GM23338 (cell line): ENCODE measurements at regions not wholly inside any gene's neighbourhood (a gene's known extent, or its start where the extent isn't known, plus 50 kb on each side); places are given as distances from the start of the nearest gene placed in this dataset.

Experiments used
- ATAC-seq: fragments of 200-7000 bp; cut with Tn5 transposase; 3 replicates; pipeline ENCODE4 v1.9.1; 2020
- DNase-seq: peaks from one replicate; pipeline ENCODE4 v3.0.0-alpha.2; 2015; ENCODE audit warnings: low spot score
- H2AFZ ChIP-seq: fragments of 200-600 bp; sonication (generic); 2 replicates; pipeline ENCODE4 v1.8.0; 2016; ENCODE audit warnings: antibody characterized with exemption, mild to moderate bottlenecking, moderate library complexity
- H3F3A ChIP-seq: fragments of 200-600 bp; sonication (generic); replicated peaks from 2 replicates; pipeline ENCODE4 v1.8.0; 2017; ENCODE audit warnings: antibody characterized with exemption, mixed run types, low read depth
- H3K27ac ChIP-seq: fragments of 200-600 bp; sonication (generic); 2 replicates; pipeline ENCODE4 v1.6.1; 2016; ENCODE audit warnings: low read depth
- H3K27me3 ChIP-seq: fragments of 200-600 bp; sonication (generic); 2 replicates; pipeline ENCODE4 v1.8.0; 2016; ENCODE audit warnings: mild to moderate bottlenecking, mixed run types, moderate library complexity; ENCODE audit not compliant: insufficient read depth
- H3K36me3 ChIP-seq: fragments of 200-600 bp; sonication (generic); 2 replicates; pipeline ENCODE4 v1.8.0; 2016; ENCODE audit warnings: mild to moderate bottlenecking; ENCODE audit not compliant: insufficient read depth
- H3K4me1 ChIP-seq: fragments of 200-600 bp; sonication (generic); 2 replicates; pipeline ENCODE4 v1.8.0; 2016; ENCODE audit warnings: mild to moderate bottlenecking, moderate library complexity; ENCODE audit not compliant: insufficient read depth
- H3K4me2 ChIP-seq: fragments of 200-600 bp; sonication (generic); 2 replicates; pipeline ENCODE4 v1.7.1; 2017; ENCODE audit warnings: mixed run types
- H3K4me3 ChIP-seq: fragments of 200-600 bp; sonication (generic); 2 replicates; pipeline ENCODE4 v1.6.1; 2016; ENCODE audit warnings: mixed run types
- H3K79me2 ChIP-seq: fragments of 200-600 bp; sonication (generic); replicated peaks from 2 replicates; pipeline ENCODE4 v1.8.0; 2017; ENCODE audit warnings: mild to moderate bottlenecking; ENCODE audit not compliant: insufficient read depth
- H3K9me2 ChIP-seq: fragments of 200-600 bp; sonication (generic); 2 replicates; pipeline ENCODE4 v1.8.0; 2017; ENCODE audit not compliant: insufficient read depth
- H4K20me1 ChIP-seq: fragments of 200-600 bp; sonication (generic); replicated peaks from 2 replicates; pipeline ENCODE4 v1.8.0; 2017; ENCODE audit warnings: mild to moderate bottlenecking; ENCODE audit not compliant: insufficient read depth
- H3K27ac Mint-ChIP-seq: 2 replicates; pipeline ENCODE4 v1.8.0; 2020; ENCODE audit warnings: inconsistent platforms, mild to moderate bottlenecking, moderate library complexity, mixed read lengths
- H3K27me3 Mint-ChIP-seq: 3 replicates; pipeline ENCODE4 v1.8.0; 2022; ENCODE audit warnings: low read depth, mild to moderate bottlenecking, moderate library complexity, mixed read lengths, inconsistent platforms; ENCODE audit not compliant: insufficient read depth, poor library complexity
- H3K36me3 Mint-ChIP-seq: 3 replicates; pipeline ENCODE4 v1.8.0; 2021; ENCODE audit warnings: low read depth, mild to moderate bottlenecking, inconsistent platforms, moderate library complexity, mixed read lengths
- H3K4me1 Mint-ChIP-seq: 3 replicates; pipeline ENCODE4 v1.8.0; 2020; ENCODE audit warnings: mild to moderate bottlenecking, inconsistent platforms, mixed read lengths
- H3K4me3 Mint-ChIP-seq: 3 replicates; pipeline ENCODE4 v1.8.0; 2021; ENCODE audit warnings: moderate library complexity, mild to moderate bottlenecking, inconsistent platforms, mixed read lengths
- H3K9me3 Mint-ChIP-seq: 3 replicates; pipeline ENCODE4 v1.8.0; 2020; ENCODE audit warnings: moderate library complexity, mild to moderate bottlenecking, inconsistent platforms, mixed read lengths
- CREB1 ChIP-seq: fragments of 250-450 bp; sonication (Bioruptor Pico); IDR thresholded peaks from 2 replicates; pipeline ENCODE4 v1.5.0; 2020; ENCODE audit warnings: low read depth, mild to moderate bottlenecking, moderate library complexity
- CTCF ChIP-seq, 2 experiments: fragments of 200-600 bp in 1 of 2; sonication (generic) in 1 of 2; conservative IDR thresholded peaks; 2 replicates each; pipeline versions ENCODE4 v1.5.1 to v1.6.1; 2016 to 2017; ENCODE audit warnings: antibody characterized with exemption in 2 of 2, low read depth in 2 of 2, mild to moderate bottlenecking in 2 of 2, moderate library complexity in 1 of 2
- EZH2 ChIP-seq: fragments of 200-600 bp; sonication (generic); IDR thresholded peaks from one replicate; pipeline ENCODE4 v1.8.0; 2017; ENCODE audit warnings: antibody characterized with exemption, mild to moderate bottlenecking, low read depth; ENCODE audit not compliant: unreplicated experiment
- EZH2phosphoT487 ChIP-seq: fragments of 200-600 bp; sonication (generic); IDR thresholded peaks from one replicate; pipeline ENCODE4 v1.8.1; 2018; ENCODE audit warnings: antibody characterized with exemption; ENCODE audit not compliant: unreplicated experiment
- JUNB ChIP-seq: IDR thresholded peaks from one replicate; pipeline ENCODE4 v1.6.1; 2016; ENCODE audit warnings: antibody characterized with exemption; ENCODE audit not compliant: unreplicated experiment
- NANOG ChIP-seq: IDR thresholded peaks from 2 replicates; pipeline ENCODE4 v1.6.1; 2016; ENCODE audit warnings: antibody characterized with exemption, borderline replicate concordance
- POLR2AphosphoS5 ChIP-seq: IDR thresholded peaks from 2 replicates; pipeline ENCODE4 v1.6.1; 2016; ENCODE audit warnings: antibody characterized with exemption, low read depth
- REST ChIP-seq: IDR thresholded peaks from one replicate; pipeline ENCODE4 v1.6.1; 2018; ENCODE audit warnings: antibody characterized with exemption; ENCODE audit not compliant: unreplicated experiment
- STAT1 ChIP-seq: IDR thresholded peaks from one replicate; pipeline ENCODE4 v1.6.1; 2016; ENCODE audit warnings: antibody characterized with exemption; ENCODE audit not compliant: unreplicated experiment
- ZNF114 ChIP-seq: fragments of 250-450 bp; sonication (Bioruptor Pico); IDR thresholded peaks from 2 replicates; pipeline ENCODE4 v1.5.0; 2020; ENCODE audit warnings: mild to moderate bottlenecking, moderate library complexity
- ZNF331 ChIP-seq: fragments of 250-450 bp; sonication (Bioruptor Pico); IDR thresholded peaks from 2 replicates; pipeline ENCODE4 v1.5.0; 2020; ENCODE audit warnings: low read depth, mild to moderate bottlenecking, moderate library complexity
- TF ChIP-seq, protein P1 (sequence below): IDR thresholded peaks from 2 replicates; pipeline ENCODE4 v1.6.1; 2016; ENCODE audit warnings: antibody characterized with exemption

DNA sequence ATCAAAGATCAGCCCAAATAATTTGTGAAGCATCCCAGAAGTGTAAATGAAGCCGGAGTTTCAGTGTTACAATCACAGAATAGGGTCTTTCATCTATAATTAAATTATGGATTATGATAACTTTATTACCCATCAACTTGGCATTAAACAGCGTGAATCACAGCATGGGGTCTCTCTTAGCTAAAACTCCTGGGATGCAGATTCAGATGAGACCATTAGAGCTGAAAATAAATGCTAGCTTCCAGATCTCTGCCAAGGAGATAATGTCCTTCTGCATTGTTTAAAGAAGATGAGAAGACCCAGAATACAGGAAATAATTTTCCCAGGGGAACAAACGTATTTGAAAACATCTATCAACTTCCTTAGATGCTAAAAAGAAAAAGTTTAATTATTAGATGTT is 546.0 kb upstream of the PCDH9 start (continued):
- TF ChIP-seq REST (no peak), CREB1 (CRISPR knock-in tag) (no peak), NANOG (no peak)

GRCh38 chr13:67775359-67775758 is 545.2 kb upstream of the PCDH9 start:
- no peaks in the 10 kb centered on the region for H3F3A ChIP-seq
- H3K27me3 ChIP-seq: no peaks in the 10 kb centered on the region
- H3K4me1 ChIP-seq: no peaks in the 10 kb centered on the region
- Mint-ChIP-seq H3K4me1 (no peaks in the 10 kb centered on the region), H3K4me3 (no peak overlapping the region), H3K27ac (no peak overlapping the region), H3K36me3 (peaks cover 7% of the 10 kb centered on the region; the same call in 2 of the 3 replicates), H3K9me3 (peaks cover 22% of the 10 kb centered on the region), H3K27me3 (no peaks in the 10 kb centered on the region)
- no peaks in the 10 kb centered on the region for H3K79me2 ChIP-seq
- H3K4me3 ChIP-seq: no peak overlapping the region
- H4K20me1 ChIP-seq: no peaks in the 10 kb centered on the region
- DNase-seq (no peak), ATAC-seq (no peak)
- H3K27ac ChIP-seq: no peak overlapping the region
- H2AFZ ChIP-seq: no peak overlapping the region
- TF ChIP-seq EZH2phosphoT487 (no peak), ZNF331 (CRISPR knock-in tag) (no peak), CREB1 (CRISPR knock-in tag) (no peak), STAT1 (no peak), EZH2 (no peak), ZNF114 (CRISPR knock-in tag) (no peak), NANOG (no peak)
- no peaks in the 10 kb centered on the region for H3K9me2 ChIP-seq
- no peaks in the 10 kb centered on the region for H3K36me3 ChIP-seq
- no peak overlapping the region for H3K4me2 ChIP-seq

DNA sequence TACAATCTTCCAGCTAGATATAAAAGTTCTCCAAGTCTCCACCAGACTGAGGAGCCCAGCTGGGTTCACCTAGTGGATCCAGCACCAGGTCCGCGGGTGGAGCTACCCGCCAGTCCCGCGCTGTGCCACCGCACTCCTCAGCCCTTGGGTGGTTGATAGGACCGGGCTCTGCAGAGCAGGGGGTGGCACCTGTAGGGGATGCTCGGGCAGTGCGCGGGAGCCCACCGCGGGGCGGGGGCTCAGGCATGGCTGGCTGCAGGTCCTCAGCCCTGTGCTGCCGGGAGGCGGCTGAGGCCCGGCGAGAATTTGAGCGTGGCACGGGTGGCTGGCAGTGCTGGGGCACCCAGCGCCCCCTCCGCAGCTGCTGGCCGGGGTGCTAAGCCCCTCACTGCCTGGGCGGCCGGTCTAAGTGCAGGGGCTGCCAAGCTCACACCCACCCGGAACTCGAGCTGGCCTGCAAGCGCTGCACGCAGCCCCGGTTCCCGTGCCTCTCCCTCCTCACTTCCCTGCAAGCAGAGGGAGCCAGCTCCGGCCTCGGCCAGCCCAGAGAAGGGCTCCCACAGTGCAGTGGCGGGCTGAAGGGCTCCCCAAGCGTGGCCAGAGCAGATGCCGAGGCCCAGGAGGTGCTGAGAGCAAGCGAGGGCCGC is 542.8 kb upstream of the PCDH9 start:
- no peak overlapping the region for H3K27ac ChIP-seq
- H3K9me2 ChIP-seq: no peaks in the 10 kb centered on the region
- no peak for DNase-seq
- no peaks in the 10 kb centered on the region for H3K4me1 Mint-ChIP-seq
- no peaks in the 10 kb centered on the region for H3K27me3 Mint-ChIP-seq
- H3K79me2 ChIP-seq: no peaks in the 10 kb centered on the region
- H3K4me2 ChIP-seq: no peak overlapping the region
- H4K20me1 ChIP-seq: no peaks in the 10 kb centered on the region
- H3K4me3 Mint-ChIP-seq: no peak overlapping the region
- H3F3A ChIP-seq: no peaks in the 10 kb centered on the region
- H3K9me3 Mint-ChIP-seq: peaks cover 22% of the 10 kb centered on the region
- no peaks in the 10 kb centered on the region for H3K4me1 ChIP-seq
- no peak for ATAC-seq
- no peaks in the 10 kb centered on the region for H3K36me3 ChIP-seq
- H3K36me3 Mint-ChIP-seq: peaks cover 7% of the 10 kb centered on the region; the same call in 2 of the 3 replicates
- H3K4me3 ChIP-seq: no peak overlapping the region
- no peaks in the 10 kb centered on the region for H3K27me3 ChIP-seq
- no peak overlapping the region for H3K27ac Mint-ChIP-seq
- no peak overlapping the region for H2AFZ ChIP-seq
- no peak for TF ChIP-seq ZNF331 (CRISPR knock-in tag)
- TF ChIP-seq NANOG: no peak
- TF ChIP-seq JUNB: no peak
- TF ChIP-seq POLR2AphosphoS5: no peak
- TF ChIP-seq REST: no peak
- no peak for TF ChIP-seq EZH2phosphoT487
- no peak for TF ChIP-seq EZH2
- no peak for TF ChIP-seq CTCF (conservative IDR thresholded peaks at IDR 0.05; ENCODE audit: low read depth in 2 of 2)
- TF ChIP-seq, protein P1, sequence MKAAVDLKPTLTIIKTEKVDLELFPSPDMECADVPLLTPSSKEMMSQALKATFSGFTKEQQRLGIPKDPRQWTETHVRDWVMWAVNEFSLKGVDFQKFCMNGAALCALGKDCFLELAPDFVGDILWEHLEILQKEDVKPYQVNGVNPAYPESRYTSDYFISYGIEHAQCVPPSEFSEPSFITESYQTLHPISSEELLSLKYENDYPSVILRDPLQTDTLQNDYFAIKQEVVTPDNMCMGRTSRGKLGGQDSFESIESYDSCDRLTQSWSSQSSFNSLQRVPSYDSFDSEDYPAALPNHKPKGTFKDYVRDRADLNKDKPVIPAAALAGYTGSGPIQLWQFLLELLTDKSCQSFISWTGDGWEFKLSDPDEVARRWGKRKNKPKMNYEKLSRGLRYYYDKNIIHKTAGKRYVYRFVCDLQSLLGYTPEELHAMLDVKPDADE: no peak
